ENCODE measurements at regions not wholly inside any gene's neighbourhood (a gene's known extent, or its start where the extent isn't known, plus 50 kb on each side); places are given as distances from the start of the nearest gene placed in this dataset.
A peak's percentile ranks its signal among the peaks of the same experiment; 100 is the strongest.
"Not testable (repeated sequence)": the region's sequence is repeated elsewhere in the genome, so short reads cannot be mapped to it uniquely, and the experiment has no call there.

DNA sequence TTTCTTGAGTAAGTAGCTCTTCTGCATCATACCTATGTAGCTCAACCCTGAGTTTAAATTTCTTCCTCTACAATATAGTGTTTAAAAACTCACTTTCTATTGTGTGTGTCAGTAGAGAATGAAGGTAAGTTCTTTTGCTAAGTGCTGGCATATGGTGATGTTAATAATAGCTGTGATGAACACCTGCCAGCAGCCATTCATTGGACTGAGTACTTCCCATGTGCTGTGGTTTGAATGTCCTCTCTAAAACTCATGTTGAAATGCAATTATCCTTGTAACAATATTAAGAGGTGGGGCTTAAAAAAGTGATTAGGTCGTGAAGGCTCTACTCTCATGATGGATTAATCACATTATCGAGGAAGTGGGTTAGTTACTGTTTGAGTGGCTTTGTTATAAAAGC, 645.2 kb upstream of the RGMB start:
- DNase-seq (ENCODE audit: low read depth): no peak

DNA sequence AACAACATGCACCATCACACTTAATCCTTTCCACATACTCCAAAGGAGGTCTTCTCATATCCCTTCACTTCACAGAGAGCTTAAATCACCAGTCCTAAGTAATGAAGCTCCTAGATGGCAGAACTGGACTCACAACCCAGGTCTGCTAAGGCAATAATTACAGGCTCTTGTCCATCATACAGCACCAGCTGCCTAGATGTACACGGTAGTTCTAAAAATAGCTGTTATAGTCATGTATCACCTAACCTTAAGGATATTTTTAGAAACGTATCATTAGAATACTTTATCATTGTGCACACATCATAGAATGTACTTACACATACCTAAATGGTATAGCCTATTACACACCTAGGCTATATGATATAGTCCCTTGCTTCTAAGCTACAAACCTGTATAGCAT, 644.6 kb upstream of the RGMB start:
- no peak for DNase-seq (ENCODE audit: low read depth)

DNA sequence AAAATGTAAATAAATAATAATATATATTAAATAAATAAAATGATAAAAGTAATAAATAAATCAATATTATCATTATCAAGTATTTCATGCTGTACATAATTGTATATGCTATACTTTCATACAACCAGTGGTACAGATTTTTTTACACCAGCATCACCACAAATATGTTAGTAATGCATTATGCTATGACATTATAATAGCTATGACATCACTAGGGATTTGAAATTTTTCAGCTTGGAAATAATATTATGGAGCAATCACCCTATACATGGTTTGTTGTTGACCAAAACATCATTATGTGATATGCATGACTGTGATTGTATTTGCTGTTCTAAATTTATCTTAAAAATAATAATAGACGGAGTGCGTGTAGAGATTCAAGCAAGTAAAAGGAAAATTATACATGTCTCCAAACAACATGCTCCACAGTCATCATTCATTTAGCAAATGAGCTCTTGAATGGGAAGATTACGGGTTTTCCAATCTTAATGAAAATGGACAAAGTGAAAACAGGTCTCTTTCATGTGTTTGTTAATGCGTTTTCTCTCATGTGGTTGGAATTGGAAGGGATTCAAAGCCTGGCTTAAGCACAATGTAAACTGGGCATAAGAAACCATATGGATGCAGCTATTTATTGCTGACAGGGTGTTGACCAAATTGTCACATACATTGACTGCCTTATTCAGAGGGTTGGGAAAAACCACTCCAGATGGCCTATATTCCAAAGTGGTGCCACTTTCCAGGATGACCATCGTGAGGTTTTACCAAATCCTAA, 643.0 kb upstream of the RGMB start:
- DNase-seq (ENCODE audit: low read depth): no peak

GRCh38 chr5:98144116-98144515, 629.3 kb upstream of the RGMB start:
- DNase-seq (ENCODE audit: low read depth): no peak

DNA sequence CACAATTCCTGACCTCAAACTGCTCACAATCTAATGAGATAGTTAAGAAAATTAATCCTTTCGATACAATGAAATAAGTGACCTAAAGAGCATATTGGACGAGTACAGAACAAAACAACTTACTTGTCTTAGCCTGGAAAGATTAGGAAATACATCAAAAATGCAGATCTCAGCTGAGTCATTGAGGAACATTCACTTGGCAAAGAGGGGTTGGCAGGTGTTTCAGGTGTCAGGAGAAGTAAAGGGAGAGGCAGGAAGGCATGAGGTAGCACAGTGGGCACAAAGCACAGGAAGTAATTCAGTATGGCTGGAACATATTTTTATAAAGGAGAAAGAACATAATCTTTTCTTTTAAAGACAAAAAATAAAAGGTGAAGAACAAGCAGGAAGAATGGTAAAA, 628.8 kb upstream of the RGMB start:
- no peak for DNase-seq (ENCODE audit: low read depth)

DNA sequence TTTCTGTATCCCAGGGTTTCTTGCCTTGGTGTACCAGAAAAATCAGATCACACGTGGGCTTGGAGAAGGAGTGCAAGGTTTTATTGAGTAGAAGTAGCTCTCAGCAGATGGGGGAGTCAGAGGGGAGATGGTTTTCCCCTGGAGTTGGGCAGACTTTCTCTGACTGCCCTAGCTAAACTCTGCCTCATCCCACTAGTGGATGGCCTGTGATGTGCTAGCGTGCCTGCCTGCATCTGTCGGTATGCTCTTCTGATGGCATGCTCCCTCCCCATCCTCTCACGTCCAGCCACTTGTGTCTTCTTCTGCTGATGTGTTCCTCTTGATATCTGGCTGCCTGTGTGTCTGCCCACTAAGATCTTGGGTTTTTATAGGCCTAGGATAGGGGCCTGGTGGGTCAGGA, 616.1 kb upstream of the RGMB start:
- no peak for DNase-seq (ENCODE audit: low read depth)

DNA sequence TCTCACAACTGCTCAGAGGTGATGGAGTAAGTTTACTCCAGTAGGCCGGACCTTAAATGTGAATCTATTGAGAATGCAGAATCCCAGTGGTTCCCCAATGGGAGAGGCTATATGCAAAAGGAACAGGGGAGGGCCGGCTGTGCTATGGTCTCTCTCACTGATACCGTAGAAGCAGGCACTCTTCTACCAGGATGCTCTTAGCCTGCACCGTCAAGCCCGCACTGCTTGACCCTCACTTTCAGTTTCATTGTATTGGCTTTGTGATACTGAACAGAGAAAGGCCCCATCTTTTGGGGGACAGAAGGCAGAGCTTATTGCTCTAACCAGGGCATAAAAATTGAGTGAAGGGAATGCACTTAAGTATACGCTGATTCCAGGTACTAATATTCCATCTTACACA, 615.0 kb upstream of the RGMB start:
- no peak for DNase-seq (ENCODE audit: low read depth)

- no peak for DNase-seq (ENCODE audit: low read depth)
Observed at GRCh38 chr5:98163796-98164493, 609.5 kb upstream of the RGMB start.

GRCh38 chr5:98168871-98169270, 604.6 kb upstream of the RGMB start:
- DNase-seq (ENCODE audit: low read depth): no peak

DNA sequence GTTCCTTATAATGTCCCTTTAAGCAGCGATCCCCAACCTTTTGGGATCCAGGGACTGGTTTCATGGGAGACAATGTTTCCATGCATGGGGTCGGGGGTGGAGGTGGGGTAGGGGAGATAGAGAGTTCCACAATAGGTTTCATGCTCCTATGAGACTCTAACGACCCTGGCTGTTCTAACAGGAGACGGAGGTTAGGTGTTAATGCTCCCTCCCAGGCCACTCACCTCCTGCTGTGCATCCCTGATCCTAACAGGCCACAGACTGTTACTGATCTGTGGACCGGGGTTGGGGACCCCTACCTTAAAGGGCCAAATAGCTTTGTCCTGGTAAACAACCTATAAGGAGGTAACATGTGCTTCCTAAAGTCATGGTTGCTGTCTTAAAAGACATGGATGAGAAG, 602.5 kb upstream of the RGMB start:
- no peak for DNase-seq (ENCODE audit: low read depth)

DNA sequence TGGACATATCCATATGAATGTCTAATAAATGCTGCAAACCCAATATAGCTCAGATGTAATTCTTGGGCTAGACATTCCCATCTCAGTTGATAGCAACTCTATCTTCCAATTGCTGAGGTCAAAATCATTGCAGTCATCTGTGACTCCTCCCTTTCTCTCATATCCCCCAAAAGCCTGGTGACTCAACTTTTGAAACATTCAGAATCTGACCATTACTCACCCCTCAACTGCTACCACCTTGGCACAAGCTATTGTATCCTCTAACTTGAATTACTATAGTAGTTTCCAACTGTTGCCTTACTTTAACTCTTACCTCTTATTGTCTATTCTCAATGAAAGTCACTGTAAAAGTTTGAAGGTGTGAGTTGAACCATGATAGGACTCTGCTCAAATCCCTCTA, 600.1 kb upstream of the RGMB start:
- peak; percentile 16 for DNase-seq (ENCODE audit: low read depth)

DNA sequence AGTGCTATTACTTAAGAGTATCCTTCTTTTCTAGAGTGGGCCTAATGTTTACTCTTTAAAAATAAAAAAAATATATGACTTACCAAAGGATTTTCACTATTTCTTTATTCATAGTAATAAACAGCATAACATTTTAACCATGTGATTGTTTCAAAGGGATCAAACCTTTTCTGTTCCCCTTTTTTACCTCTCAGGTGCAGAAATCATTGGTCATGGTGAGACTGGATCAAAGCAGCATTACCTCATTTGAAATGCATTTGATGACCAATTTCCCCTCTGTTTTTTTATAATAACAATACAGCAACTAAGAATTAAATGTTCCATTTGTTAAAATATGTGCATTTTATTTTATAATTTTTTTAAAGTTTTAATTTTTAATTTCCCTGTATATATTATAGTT, 598.0 kb upstream of the RGMB start:
- DNase-seq (ENCODE audit: low read depth): no peak

GRCh38 chr5:98179791-98180755, 593.4 kb upstream of the RGMB start:
- no peak for DNase-seq (ENCODE audit: low read depth)

GRCh38 chr5:98186128-98186527, 587.3 kb upstream of the RGMB start:
- no peak for DNase-seq (ENCODE audit: low read depth)

GRCh38 chr5:98187945-98188344, 585.5 kb upstream of the RGMB start:
- DNase-seq (ENCODE audit: low read depth): no peak

DNA sequence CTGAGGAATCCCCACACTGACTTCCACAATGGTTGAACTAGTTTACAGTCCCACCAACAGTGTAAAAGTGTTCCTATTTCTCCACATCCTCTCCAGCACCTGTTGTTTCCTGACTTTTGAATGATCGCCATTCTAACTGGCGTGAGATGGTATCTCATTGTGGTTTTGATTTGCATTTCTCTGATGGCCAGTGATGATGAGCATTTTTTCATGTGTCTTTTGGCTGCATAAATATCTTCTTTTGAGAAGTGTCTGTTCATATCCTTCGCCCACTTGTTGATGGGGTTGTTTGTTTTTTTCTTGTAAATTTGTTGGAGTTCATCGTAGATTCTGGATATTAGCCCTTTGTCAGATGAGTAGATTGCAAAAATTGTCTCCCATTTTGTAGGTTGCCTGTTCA, 583.1 kb upstream of the RGMB start:
- DNase-seq (ENCODE audit: low read depth): not testable (repeated sequence)

DNA sequence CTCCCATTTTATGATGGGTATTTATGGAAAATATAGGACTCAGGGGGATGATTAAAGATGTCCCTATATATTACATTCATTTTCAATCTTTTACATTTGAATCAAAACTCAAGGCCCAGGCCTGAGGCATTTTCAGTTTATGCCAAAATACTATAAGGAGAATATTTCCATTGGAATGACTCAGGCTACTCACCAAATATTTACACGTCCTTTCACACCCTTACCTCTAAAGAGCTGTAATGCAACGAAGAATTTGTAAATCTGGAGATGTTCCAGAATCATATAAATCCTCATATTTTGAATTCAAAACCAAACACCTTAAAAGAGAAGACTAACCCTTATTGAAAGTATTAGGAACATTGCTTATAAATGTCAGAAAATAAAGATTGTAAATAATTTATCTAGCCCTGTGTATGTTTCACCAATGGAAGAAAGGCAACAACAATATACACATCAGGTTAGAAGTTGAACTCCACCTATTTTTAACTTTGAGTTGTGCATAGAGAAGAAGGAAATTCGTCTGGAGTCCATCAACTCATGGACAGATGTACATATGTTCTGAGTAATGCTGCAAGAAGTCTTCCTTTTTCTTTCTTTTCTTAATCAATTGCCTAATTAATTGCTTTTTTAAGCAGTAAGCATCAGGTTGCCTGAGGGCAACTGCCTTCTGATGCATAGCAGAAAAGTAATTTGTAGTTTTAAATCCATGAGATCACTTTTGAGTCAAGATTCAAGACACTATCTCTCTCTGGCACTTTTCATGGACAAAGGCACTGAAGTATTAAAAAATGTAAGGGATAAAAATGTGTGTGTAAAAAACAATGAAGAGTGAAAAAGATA, 579.3 kb upstream of the RGMB start:
- no peak for DNase-seq (ENCODE audit: low read depth)

DNA sequence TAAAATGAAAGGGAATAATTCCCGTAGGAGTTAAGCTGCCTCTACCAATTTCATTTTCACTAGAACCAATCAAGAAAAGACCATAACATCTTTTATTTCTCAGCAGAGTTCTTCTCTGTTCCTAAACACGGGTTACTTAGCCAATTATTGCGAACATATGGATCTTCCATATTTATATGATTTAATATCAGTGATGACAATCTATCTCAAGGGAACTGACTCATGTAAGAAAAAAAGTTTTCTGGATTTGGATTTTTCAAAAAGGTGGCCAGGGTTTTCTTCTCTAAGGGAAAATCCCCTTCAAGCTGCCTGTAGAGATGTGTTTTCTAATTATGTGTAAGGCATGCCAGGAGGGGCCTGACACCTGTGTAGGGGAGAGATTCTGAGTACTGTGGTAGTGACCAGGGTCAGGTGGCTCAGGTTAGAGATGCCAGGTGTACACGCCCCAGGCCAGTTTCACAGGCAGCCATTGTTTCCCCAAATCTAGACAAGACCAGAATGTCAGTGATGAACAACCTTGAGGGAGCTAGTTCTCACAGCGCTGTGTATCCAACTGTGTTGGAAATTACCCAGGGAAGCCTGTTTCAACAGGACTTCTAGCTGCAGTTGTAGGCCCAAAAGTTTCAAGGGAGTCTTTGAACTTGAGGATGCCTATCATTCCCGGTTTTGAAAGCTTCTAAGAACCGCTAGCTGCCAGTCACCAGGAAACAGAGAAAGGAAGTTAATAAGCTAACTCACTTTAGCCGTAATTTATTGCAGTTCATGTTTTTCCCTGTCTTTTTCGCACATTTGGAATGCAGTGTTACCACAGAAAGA, 572.5 kb upstream of the RGMB start:
- DNase-seq (ENCODE audit: low read depth): no peak

- no peak for DNase-seq (ENCODE audit: low read depth)
Observed at GRCh38 chr5:98204798-98205197, 568.7 kb upstream of the RGMB start.

GRCh38 chr5:98205691-98206461, 567.6 kb upstream of the RGMB start:
- DNase-seq (ENCODE audit: low read depth): no peak

All from fibroblast of the conjunctiva (primary cell).